ENCODE measurements at regions not wholly inside any gene's neighbourhood (a gene's known extent, or its start where the extent isn't known, plus 50 kb on each side); places are given as distances from the start of the nearest gene placed in this dataset.
A peak's percentile ranks its signal among the peaks of the same experiment; 100 is the strongest.

DNA sequence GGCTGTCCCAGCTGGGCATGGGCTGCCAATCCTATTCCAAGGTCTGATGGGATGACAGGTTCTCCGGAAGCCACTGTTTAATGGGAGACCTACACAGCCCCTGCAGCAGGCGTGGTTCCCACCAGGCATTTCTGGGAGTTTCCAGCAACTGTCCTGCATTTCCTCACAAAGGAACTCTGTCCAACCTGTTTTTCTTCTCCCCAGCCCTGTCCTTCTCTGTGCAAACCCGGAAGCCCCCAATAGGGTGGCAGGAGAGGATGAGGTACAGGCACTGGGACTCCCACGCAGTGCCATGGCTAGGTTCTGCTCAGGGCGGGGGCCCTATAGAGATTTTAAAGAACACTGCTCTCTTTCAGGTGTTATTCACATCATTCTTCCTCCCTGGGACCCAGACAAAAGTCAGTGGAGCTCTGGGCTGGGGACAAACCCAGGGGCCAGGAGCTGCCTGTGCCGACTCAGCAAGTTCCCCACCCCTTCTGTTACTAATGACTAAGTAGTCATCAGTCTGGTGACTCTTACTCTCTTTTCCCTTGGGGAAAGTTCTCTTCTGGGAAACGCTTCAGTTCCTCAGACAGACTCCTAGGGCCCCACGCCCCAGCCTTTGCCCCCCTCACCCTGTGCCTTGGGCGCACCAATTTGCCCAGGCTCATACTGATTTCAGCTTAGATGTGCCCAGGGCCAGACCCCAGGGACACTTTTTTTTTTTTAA is 97.7 kb downstream of the CD47 start:
- Mint-ChIP-seq H3K4me3 (peak overlapping the region; percentile 67), H3K9me3 (peaks cover 11% of the 10 kb centered on the region), H3K27ac (peak overlapping the region; percentile 94), H3K4me1 (ENCODE audit: unreplicated experiment) (peaks cover 49% of the 10 kb centered on the region), H3K27me3 (no peaks in the 10 kb centered on the region), H3K36me3 (no peaks in the 10 kb centered on the region)
- no peak for TF ChIP-seq CTCF (conservative IDR thresholded peaks at IDR 0.05)
- DNase-seq (ENCODE audit: extremely low spot score, unreplicated experiment), result no peak

- no peak for DNase-seq (ENCODE audit: extremely low spot score, unreplicated experiment)
- H3K4me1 Mint-ChIP-seq (ENCODE audit: unreplicated experiment), result peaks cover 64% of the 10 kb centered on the region
- no peak overlapping the region for H3K4me3 Mint-ChIP-seq
- no peaks in the 10 kb centered on the region for H3K27me3 Mint-ChIP-seq
- no peak for TF ChIP-seq CTCF (conservative IDR thresholded peaks at IDR 0.05)
- no peaks in the 10 kb centered on the region for H3K36me3 Mint-ChIP-seq
- peak overlapping the region; percentile 85 for H3K27ac Mint-ChIP-seq
- H3K9me3 Mint-ChIP-seq, result peaks cover 11% of the 10 kb centered on the region
Measured at GRCh38 chr3:107990926-107991325, 99.9 kb downstream of the CD47 start.

- no peak for TF ChIP-seq CTCF (conservative IDR thresholded peaks at IDR 0.05)
- Mint-ChIP-seq H3K4me1 (ENCODE audit: unreplicated experiment) (peaks cover 60% of the 10 kb centered on the region), H3K27ac (peak overlapping the region; percentile 85), H3K36me3 (no peaks in the 10 kb centered on the region), H3K27me3 (no peaks in the 10 kb centered on the region), H3K9me3 (peaks cover 8% of the 10 kb centered on the region), H3K4me3 (peak overlapping the region; percentile 60)
- no peak for DNase-seq (ENCODE audit: extremely low spot score, unreplicated experiment)
Measured at GRCh38 chr3:107990433-107990832, 100.4 kb downstream of the CD47 start.

- Mint-ChIP-seq H3K36me3 (no peaks in the 10 kb centered on the region), H3K27ac (peak overlapping the region; percentile 85), H3K9me3 (peaks cover 8% of the 10 kb centered on the region), H3K4me3 (no peak overlapping the region), H3K27me3 (no peaks in the 10 kb centered on the region), H3K4me1 (ENCODE audit: unreplicated experiment) (peaks cover 60% of the 10 kb centered on the region)
- no peak for DNase-seq (ENCODE audit: extremely low spot score, unreplicated experiment)
- no peak for TF ChIP-seq CTCF (conservative IDR thresholded peaks at IDR 0.05)
Measured at GRCh38 chr3:107989661-107990060, 101.2 kb downstream of the CD47 start.

DNA sequence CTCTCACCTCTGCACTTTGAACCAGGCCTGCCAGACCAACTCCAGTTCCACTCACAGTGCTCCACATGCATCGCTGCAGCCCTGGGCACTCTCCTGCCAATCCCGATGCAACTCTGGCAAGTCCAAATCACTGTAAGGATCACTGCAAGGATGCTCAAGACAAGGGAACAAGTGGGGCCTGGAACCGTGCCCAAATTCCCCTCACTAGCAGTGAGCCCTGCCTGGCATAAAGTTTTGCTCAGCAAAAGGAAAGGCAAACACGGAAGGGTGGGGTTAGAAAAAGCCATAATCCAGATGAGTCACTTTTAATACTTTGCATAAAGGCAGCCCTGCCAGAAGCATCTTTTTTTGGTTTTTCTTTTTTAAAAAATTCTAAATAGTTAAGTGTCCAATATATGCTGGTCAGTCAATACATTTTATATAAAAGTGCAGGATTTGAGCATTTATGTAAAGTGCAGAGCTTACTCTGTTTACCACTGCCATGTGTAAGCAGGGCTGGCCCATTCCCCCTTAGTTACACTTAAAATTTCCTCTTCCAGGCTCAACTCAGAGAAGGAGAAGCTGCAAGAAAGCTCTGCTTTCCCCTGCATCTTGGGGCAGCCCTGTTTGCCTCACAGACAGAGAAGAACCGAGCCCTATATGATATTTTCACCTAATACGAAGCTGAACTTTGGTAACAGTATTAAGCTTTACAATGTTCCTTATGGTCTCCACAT is 102.2 kb downstream of the CD47 start:
- Mint-ChIP-seq H3K27ac (peak overlapping the region; percentile 90), H3K9me3 (peaks cover 8% of the 10 kb centered on the region), H3K4me1 (ENCODE audit: unreplicated experiment) (peaks cover 50% of the 10 kb centered on the region), H3K36me3 (no peaks in the 10 kb centered on the region), H3K27me3 (no peaks in the 10 kb centered on the region), H3K4me3 (peak overlapping the region; percentile 10)
- no peak for TF ChIP-seq CTCF (conservative IDR thresholded peaks at IDR 0.05)
- DNase-seq (ENCODE audit: extremely low spot score, unreplicated experiment), result no peak
